Heart right ventricle (tissue), 16 donors: ENCODE measurements at regions not wholly inside any gene's neighbourhood (a gene's known extent, or its start where the extent isn't known, plus 50 kb on each side); places are given as distances from the start of the nearest gene placed in this dataset.

Experiments used
- ATAC-seq, 8 donors: fragments of 200-7000 bp; cut with Tn5 transposase; one replicate each; pipeline ENCODE4 v1.9.1; 2020; ENCODE audit warnings: mild to moderate bottlenecking in 8 of 8, moderate library complexity in 8 of 8, moderate number of reproducible peaks in 1 of 8
- DNase-seq, 2 donors: peaks; one replicate each; pipeline ENCODE4 v3.0.0-alpha.2; 2020
- H3K27ac ChIP-seq, 10 donors: fragments of 200-600 bp; sonication (generic) in 2 of 10; one replicate each; pipeline versions ENCODE4 v1.5.0 to v1.8.0; 2020 to 2022; ENCODE audit warnings: mild to moderate bottlenecking in 3 of 10
- H3K27me3 ChIP-seq, 7 donors: fragments of 200-600 bp; one replicate each; pipeline ENCODE4 v1.8.0; 2021 to 2022; ENCODE audit warnings: mild to moderate bottlenecking in 2 of 7
- H3K36me3 ChIP-seq, 9 donors: fragments of 200-600 bp; sonication (generic) in 1 of 9; one replicate each; pipeline versions ENCODE4 v1.5.0 to v1.8.0; 2020 to 2022; ENCODE audit warnings: mild to moderate bottlenecking in 2 of 9
- H3K4me1 ChIP-seq, 9 donors: fragments of 200-600 bp; sonication (generic) in 1 of 9; one replicate each; pipeline versions ENCODE4 v1.5.0 to v1.8.0; 2020 to 2022; ENCODE audit warnings: mild to moderate bottlenecking in 4 of 9
- H3K4me3 ChIP-seq, 10 donors: fragments of 200-600 bp; sonication (generic) in 2 of 10; one replicate each; pipeline versions ENCODE4 v1.5.0 to v1.8.0; 2020 to 2022; ENCODE audit warnings: mild to moderate bottlenecking in 7 of 10, moderate library complexity in 2 of 10
- H3K9me3 ChIP-seq, 11 donors: fragments of 200-600 bp in 10 of 11; sonication (generic) in 2 of 11; one replicate each; pipeline versions ENCODE4 v1.5.0 to v1.8.0; 2013 to 2022; ENCODE audit warnings: mild to moderate bottlenecking in 2 of 11, control low read depth in 1 of 11, moderate library complexity in 1 of 11
- WGBS, 2 donors: extraction: QIAGEN DNeasy Blood & Tissue Kit; methylation state at CpG; one replicate each; pipeline ENCODE4 v1.1.7; 2013; ENCODE audit warnings: inconsistent platforms in 1 of 2; 5-methylcytosine and 5-hydroxymethylcytosine counted together
- intact Hi-C, 10 donors: fragments of 100-400 bp; cut with DNase I; formaldehyde crosslinking; loops; one replicate each; pipeline versions ENCODE4 v1.11.1 to v1.14.2; 2022
- TF ChIP-seq, protein P1 (sequence below), 9 donors: fragments of 200-600 bp; sonication (generic) in 2 of 9; IDR thresholded peaks; one replicate each; pipeline versions ENCODE4 v1.5.0 to v1.8.0; 2021 to 2022; ENCODE audit warnings: antibody characterized with exemption in 9 of 9, mild to moderate bottlenecking in 5 of 9, moderate library complexity in 1 of 9
- donor health status: Arrhythmogenic right ventricular cardiomyopathy.
- donor health status: ischemic (EF 13 %, LVEDD 7.1; RV severe dilation, severe dysfunction).
- donor health status: healthy with polysubstance abuse.
- donor health status: DM: no; HTN: yes; CAD: no.
- donor health status: DM: no; HTN: no; CAD: no.
- donor health status: ischemic (EF 25% LVEDD 6.9; RV normal size, moderate dysfunction).
- donor health status: ischemic (EF 25% LVEDD 5.7; RV mildly dilated, moderate dysfunction).
- donor health status: healthy.
- donor health status: DM: yes; HTN: yes; CAD: no.
- donor health status: Ischemic cardiomyopathy.
- donor health status: ischemic (EF 35%, LVEDD 5.7; RV mildly dilated, moderate dysfunction).
- donor health status: nonischemic (EF 11% LVEDD 7.7; RV severe dilation, severe dysfunction).
- donor health status: DM: yes; HTN: yes; CAD: no.
- donor health status: PGD.
- donor health status: ischemic (EF 29% LVEDD 5.4; RV normal size, mild dysfunction).
- donor health status: nonischemic (EF 23%, LVEDD 6.1; RV moderate dilation, normal function).

DNA sequence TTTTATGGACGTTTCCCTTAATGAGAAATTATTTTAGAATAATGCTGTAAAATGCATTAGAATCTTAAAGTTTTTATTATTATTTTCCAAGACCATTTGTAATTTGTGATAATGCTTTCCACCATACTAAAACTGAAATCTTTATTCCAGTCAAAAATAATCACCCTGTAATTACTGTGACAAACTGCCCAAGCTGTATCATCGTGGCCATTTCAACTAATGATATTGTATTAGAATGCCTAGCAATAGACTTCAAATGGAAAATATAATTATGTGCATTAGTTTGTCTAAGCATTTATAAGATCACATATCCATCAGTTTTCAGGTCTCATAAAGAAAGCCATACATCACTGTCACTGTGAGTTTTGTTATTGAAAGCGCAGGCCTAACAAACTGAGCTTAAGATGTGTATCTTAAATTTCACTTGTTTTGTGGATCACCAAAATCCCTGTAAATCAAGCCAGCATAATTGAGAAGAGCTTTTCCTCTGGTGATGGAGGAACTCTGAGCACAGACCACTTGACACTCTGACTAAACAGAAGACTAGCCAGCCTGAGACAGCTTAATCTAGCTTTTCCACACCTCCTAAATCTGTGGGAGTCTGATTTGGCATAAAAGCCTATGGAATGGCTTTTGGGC, 1312.2 kb upstream of the ACVR2A start:
- TF ChIP-seq, protein P1, sequence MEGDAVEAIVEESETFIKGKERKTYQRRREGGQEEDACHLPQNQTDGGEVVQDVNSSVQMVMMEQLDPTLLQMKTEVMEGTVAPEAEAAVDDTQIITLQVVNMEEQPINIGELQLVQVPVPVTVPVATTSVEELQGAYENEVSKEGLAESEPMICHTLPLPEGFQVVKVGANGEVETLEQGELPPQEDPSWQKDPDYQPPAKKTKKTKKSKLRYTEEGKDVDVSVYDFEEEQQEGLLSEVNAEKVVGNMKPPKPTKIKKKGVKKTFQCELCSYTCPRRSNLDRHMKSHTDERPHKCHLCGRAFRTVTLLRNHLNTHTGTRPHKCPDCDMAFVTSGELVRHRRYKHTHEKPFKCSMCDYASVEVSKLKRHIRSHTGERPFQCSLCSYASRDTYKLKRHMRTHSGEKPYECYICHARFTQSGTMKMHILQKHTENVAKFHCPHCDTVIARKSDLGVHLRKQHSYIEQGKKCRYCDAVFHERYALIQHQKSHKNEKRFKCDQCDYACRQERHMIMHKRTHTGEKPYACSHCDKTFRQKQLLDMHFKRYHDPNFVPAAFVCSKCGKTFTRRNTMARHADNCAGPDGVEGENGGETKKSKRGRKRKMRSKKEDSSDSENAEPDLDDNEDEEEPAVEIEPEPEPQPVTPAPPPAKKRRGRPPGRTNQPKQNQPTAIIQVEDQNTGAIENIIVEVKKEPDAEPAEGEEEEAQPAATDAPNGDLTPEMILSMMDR (IDR thresholded peaks at IDR 0.05) = no peak
- ATAC-seq (no peak), DNase-seq (no peak)
- H3K4me3 ChIP-seq = no peak overlapping the region
- 71 to 79% methylated on average over 3 of the region's 3 CpGs for WGBS, 2 donors
- no peaks in the 10 kb centered on the region for H3K27me3 ChIP-seq
- intact Hi-C loops = no loop called here
- H3K4me1 ChIP-seq = no peaks in the 10 kb centered on the region
- no peaks in the 10 kb centered on the region for H3K9me3 ChIP-seq
- H3K27ac ChIP-seq = no peak overlapping the region
- H3K36me3 ChIP-seq = no peaks in the 10 kb centered on the region

DNA sequence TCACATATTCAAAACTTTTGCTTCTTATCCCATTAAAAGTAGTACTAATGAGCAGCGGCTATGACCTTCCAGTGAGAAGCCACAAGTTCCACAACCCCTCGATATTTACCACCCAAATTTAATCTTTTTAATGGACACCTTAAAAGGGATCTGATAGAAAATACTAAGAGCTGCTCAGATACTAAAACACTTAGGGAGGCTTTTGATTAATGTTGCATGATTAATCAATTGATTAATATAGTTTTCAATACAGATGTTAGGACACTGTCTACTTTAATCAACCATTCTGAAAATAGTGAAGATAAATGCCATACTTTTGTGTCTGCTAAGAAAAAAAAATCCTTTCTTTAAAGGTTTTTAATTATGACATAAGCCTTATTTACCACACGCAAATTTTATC, 1312.8 kb upstream of the ACVR2A start:
- Histone ChIP-seq H3K27me3 (peaks cover 0 to 4% (median 0%) of the 10 kb centered on the region in 7 donors), H3K9me3 (no peaks in the 10 kb centered on the region), H3K36me3 (no peaks in the 10 kb centered on the region), H3K4me1 (no peaks in the 10 kb centered on the region), H3K4me3 (no peak overlapping the region), H3K27ac (no peak overlapping the region)
- intact Hi-C loops = no loop called here
- 90 to 97% methylated on average over 3 of the region's 3 CpGs for WGBS, 2 donors
- TF ChIP-seq, protein P1 (IDR thresholded peaks at IDR 0.05) = no peak
- ATAC-seq (no peak), DNase-seq (no peak)

DNA sequence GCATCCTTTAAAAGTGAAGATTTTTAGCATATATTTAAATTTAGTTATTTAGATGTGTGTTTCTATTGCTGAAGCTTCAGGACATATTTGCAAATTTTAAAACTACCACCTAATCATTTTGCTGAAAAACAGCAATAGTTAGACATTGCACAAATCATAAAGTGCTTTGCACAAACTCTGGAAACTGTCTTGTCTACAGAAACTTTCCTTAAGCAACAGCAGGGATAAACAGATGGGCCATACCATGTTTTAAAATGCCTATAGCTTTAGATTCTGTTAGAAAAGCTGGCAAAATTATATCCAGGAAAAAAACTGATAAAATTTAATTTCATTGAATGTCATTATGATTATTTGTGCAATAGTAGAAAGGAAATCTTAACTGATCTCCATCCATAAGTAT, 1313.9 kb upstream of the ACVR2A start:
- DNase-seq (no peak), ATAC-seq (no peak)
- no peak overlapping the region for H3K4me3 ChIP-seq
- no peaks in the 10 kb centered on the region for H3K36me3 ChIP-seq
- H3K4me1 ChIP-seq = no peaks in the 10 kb centered on the region
- intact Hi-C loops = no loop called here
- no peak overlapping the region for H3K27ac ChIP-seq
- TF ChIP-seq, protein P1 (IDR thresholded peaks at IDR 0.05) = no peak
- peaks cover 0 to 6% (median 0%) of the 10 kb centered on the region in 7 donors for H3K27me3 ChIP-seq
- H3K9me3 ChIP-seq = no peaks in the 10 kb centered on the region

DNA sequence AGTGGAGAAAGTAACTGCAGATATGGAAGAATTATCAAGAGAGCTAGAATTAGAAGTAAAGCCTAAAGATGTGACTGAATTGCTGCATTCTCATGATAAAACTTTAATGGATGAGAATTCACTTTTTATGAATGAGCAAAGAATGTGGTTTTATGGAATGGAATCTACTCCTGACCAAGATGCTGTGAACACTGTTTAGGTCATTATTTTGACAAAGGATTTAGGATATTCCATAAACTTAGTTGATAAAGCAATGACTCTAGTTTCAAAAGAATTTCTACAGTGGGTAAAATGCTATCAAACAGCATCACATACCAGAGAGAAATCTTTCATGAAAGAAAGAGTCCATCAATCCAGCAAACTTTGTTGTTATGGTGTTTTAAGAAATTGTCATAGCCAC, 1317.7 kb upstream of the ACVR2A start:
- H3K27me3 ChIP-seq = peaks cover 0 to 6% (median 0%) of the 10 kb centered on the region in 7 donors
- H3K4me1 ChIP-seq = no peaks in the 10 kb centered on the region
- H3K27ac ChIP-seq = no peak overlapping the region
- no peak overlapping the region for H3K4me3 ChIP-seq
- H3K36me3 ChIP-seq = no peaks in the 10 kb centered on the region
- intact Hi-C loops = no loop called here
- TF ChIP-seq, protein P1 (IDR thresholded peaks at IDR 0.05) = no peak
- ATAC-seq (no peak), DNase-seq (no peak)
- H3K9me3 ChIP-seq = no peaks in the 10 kb centered on the region
